ENCODE measurements at regions not wholly inside any gene's neighbourhood (a gene's known extent, or its start where the extent isn't known, plus 50 kb on each side); places are given as distances from the start of the nearest gene placed in this dataset.
"Not testable (repeated sequence)": the region's sequence is repeated elsewhere in the genome, so short reads cannot be mapped to it uniquely, and the experiment has no call there.

DNA sequence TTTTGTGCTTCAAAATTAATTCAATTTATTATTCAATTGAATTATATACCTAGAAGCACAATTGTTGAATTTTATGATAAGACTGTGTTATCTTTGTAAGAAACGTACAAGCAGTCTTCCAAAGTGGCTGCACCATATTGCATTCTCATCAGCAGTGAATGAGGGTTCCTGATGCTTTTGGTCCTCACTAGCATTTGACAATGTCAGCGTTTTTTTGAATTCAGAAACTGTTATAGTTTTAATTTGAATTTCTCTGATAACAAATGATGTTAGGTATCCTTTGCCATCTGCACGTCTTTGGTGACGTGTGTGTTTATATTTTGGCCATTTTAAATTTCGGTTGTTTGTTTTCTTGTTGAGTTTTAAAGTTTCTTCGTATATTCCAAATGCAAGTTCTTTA lies 553.0 kb upstream of the ZP4 start:
- no peak for DNase-seq
- no peak for ATAC-seq

DNA sequence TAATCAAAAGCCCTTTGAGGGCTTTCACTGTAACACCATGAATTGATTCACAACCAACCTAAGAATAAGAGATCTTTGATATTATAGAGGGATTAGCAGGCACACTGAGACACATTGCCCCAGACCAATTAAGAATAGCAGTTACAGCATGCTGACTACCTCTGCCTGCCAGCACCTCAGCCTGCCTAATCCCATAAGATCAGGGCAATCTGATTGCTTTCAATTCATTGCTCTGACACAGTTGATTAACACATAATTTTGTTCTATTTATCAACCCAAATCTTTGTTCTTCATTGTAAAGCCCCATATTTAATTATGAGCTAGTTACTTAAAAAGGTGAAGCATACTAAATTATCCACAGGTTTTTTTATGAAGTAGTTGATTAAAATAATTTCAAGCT lies 548.8 kb upstream of the ZP4 start:
- DNase-seq: no peak
- no peak for ATAC-seq

DNA sequence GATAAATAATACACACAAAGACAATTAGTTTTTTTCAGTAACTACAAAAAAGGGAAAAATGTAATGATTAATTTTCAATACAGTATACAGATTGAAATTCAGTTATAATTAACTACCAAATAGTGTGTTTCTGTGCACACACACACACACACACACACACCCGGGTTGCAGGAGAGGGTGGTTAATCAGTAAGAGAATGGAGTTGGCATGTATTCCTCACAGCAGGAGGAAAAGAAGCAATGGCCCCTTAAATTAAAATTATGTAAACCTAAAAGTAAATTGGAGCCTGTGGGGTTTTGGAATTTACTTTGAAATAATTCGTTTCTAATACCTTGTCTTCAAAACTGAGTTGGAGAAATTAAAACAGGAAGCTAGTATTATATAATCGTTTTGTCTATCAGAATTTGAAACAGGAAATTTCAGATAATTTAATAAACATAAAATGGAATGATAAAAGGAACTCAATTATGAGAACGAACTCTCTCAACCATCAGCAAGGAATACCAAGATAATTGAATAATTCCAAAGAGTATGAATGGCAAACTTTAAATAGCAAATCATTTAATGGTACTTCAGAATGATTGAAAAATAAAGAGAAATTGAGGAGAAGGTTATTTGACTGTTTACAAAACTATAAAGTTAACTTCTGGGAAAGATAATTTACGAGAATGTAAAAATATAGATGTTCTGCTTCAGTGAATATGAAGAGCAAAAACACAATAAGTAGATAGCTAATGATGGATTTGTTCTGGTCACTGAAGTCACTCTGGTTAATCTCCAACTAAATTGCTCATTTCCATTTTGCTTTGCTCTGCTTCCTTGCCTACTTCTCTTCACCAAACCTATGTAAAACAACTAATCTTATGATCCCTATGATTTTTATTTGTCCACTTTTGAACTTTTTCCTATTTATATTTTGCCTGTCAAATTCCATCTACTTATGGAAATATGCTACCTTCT lies 547.9 kb upstream of the ZP4 start:
- DNase-seq (no peak), ATAC-seq (no peak)

DNA sequence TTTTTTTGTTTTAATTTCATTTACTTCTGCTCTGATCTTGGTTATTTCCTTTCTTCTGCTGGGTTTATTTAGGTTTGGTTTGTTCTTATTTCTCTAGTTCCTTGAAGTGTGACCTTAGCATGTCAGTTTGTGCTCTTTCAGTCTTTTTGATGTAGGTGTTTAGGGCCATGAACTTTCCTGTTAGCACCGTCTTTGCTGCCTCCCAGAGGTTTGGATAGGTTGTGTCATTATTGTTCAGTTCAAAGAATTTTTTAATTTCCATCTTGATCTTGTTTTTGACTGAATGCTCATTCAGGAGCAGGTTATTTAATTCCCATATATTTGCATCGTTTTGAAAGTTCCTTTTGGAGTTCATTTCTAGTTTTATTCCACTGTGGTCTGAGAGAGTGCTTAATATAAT lies 539.0 kb upstream of the ZP4 start:
- not testable (repeated sequence) for DNase-seq, ATAC-seq

DNA sequence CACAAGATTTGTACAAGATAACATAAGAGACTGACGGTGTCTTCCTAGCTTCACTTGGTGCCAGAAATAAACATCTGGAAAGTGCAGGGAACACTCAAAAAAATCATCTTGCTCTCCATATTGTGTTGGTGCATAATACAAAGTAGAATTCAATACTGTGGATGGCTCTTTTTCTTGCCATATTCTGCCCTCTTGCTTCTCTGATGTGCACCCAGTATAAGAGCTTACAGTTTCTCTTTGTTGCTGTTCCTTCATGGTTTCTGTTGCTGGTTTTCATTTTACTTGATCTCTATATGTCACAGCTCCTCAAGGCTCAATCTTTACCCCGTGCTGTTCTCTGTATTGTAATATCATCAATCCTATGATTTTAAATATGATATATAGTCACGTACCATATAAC lies 528.5 kb upstream of the ZP4 start:
- ATAC-seq (no peak), DNase-seq (no peak)

DNA sequence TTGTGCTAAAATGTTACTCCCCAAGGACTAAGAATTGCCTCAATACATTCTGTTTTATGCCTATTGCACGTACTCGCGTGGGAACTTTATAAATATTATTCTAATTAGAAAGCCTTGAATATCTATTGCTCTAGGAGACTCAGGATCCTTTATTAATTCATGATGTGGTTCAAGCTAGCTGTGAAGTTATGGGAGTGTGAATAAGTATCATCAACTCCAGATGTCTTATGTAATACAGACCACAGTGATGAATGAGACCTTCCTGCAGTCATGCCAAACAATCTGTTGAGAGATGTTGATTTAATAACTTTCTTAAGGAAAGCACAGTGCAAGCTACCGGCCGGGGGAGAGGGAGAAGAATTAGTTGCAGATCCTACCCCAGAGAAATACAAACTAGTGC lies 519.2 kb upstream of the ZP4 start:
- no peak for ATAC-seq
- DNase-seq: no peak

DNA sequence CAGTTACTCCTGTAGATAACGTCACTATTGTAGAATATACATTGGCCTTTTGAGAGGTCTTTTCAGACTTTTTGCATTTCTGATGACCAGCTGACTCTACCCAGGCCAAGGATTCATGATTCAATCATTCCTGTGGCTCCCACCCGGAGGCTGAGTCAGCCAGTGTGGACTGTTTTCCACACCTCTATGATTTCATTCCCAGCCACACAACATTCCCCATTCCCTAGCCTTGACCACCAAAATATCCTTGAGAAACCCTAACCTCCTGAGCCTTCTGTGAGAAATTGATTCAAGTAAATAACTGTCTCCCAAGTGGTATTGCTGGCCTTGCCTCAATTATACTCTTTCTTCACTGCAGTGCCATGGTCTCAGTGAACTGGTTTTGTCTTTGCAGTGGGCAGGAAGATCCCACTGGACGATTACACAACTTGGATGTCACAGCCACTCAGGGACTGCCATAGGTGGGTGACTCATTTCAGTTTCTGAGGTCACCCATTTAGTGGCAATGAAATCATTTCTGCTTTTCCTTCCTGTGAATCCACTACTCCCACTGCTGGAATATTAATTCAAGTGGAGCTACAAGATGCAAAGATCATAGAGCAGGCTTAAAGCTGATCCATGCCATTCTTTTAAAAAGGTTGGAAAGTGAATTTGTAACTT lies 518.6 kb upstream of the ZP4 start:
- no peak for DNase-seq

DNA sequence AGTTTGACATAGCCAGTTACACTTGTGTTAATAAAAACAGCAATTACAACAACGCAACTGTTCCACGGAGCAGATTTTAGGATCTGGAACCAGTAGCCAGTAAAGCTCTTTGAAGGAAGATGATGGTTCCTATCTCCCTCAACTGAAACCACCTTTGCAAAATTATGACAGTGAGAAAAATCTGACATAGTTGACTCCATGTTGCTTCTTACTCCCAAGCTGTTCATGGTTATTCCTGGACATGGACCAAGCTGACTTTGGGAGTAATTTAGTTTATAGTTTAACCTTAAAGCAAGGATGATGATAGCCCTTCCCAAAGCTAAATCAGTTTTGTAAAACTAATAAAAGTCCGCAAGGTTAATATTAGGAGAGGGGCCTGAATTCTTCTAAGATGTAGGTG lies 518.0 kb upstream of the ZP4 start:
- ATAC-seq: no peak

More for the DNA sequence above, 518.6 kb upstream of the ZP4 start:
- ATAC-seq: no peak

DNA sequence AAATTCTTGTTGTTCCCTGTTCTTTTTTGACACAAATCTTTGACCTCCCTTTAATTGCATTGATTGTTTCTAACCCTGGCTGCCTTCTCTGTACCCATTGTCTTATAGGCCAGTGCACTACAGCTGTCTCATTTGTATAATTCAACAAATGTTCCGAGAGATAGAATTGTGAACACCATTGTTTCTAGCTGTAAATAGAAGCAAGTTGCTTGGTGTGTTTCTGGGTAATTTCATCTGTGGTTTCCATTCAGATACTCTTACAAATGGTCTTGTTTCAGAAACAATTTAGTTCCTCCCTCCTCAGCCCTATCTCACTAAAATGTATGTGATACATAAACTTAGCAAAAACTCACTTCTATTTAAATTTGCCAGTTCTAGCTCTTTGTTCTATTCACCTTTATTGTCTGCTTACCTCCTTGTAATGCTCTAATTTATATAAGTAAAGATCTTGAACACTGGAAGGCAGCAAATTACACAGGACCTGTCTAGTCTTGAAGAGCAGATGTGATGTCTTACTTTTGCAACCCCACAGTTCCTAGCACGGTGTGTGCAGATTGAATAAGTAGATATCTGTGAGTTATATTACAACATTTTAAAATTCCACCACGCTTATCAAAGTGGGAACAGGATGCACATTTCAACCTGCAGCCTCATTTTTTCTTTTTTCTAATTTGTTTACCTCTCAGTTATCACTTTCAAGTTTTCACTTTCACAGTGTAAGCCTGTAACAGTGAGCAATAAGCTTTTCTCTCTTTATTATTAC lies 515.6 kb upstream of the ZP4 start:
- DNase-seq (no peak), ATAC-seq (no peak)

More for the DNA sequence above, 518.0 kb upstream of the ZP4 start:
- no peak for DNase-seq

DNA sequence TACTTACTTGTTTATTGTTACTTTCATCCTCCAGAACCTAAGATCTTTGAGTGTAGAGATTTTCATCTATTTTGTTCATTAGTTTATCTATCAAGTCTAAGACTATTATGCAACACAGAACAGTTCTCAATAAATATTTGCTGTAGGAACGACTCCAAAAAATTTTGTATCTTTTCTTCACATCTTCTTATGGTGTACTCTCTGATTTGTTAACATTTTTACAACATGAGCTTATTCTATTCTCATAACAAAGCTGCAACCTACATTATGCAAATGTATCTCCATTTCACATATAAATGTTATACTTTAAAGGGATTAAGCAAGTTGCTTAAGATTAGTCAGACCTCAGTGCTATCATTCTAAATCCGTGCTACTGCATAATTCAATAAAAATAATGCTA lies 514.2 kb upstream of the ZP4 start:
- DNase-seq: no peak
- no peak for ATAC-seq

DNA sequence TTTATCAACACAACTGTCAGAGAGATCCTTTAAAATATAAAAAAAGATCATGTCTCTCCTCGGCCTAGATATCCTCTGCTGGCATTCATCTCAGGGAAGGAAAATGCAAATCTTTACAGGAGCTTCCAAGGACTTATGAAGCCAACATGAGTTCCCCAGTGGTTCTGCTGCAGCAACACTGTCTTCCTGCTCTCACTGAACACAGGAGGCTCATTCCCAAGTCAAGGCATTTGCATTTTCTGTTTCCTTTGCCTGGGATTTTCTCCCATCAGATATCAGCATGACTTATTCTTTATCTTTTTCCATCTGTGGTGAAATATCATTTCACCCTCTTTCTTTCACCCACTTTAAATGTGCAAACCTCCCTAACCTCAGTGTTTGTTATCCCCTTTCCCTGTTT lies 513.8 kb upstream of the ZP4 start:
- DNase-seq: no peak
- ATAC-seq: no peak

DNA sequence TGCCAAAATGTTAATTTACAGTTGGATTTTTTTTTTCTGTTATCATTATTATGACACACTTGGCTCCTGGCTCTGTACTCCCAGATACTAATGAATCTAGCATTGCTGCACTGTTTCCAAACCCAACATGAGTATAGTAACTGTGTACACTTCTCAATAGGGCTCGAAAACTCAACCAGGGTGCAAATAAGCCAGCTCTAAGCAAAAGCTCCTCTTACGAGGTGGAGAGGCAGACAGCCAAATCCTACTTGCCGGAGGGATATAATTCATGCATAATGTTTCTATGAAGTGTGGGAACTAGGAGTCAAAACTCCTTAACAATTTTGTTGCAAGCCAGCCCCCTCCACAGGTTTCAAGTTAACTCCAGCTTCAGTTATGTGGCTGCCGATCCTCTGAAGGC lies 510.4 kb upstream of the ZP4 start:
- DNase-seq (no peak), ATAC-seq (no peak)

DNA sequence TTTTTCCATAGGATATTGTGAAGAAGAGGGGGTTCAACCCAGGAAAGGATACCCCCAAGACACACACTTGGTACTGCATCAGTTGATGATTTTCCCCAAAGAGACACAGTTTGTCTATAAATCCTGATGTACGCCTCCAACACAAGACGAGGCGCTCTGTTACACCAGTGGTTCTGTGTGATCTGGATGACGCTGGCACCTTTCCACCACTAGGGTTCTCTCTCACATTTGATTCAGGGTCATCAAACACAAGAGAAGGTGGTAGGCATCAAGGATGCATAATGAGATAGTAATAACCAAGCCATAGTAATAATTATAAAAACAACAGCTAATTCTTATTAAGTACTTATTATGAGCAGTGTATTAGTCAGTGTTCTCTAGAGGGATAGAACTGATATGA lies 508.8 kb upstream of the ZP4 start:
- ATAC-seq: no peak
- no peak for DNase-seq

DNA sequence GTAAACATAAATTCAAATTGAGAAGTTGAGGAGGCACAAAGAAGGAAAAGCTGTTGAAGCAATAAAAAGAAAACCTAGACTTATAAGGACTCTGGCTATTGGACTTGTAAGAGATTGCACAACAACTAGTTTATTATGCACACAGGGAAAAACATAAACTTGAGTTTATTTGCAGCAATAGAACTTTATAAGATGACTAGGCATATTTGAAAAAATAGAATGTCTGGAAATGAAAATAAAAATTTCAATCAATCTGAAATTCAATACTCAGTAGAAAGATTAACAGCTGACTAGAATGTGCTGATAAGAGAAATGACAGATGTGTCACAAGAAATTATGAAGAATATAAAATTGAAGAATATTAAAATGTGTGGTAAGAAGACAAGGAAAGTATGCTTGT lies 505.4 kb upstream of the ZP4 start:
- no peak for ATAC-seq
- no peak for DNase-seq

DNA sequence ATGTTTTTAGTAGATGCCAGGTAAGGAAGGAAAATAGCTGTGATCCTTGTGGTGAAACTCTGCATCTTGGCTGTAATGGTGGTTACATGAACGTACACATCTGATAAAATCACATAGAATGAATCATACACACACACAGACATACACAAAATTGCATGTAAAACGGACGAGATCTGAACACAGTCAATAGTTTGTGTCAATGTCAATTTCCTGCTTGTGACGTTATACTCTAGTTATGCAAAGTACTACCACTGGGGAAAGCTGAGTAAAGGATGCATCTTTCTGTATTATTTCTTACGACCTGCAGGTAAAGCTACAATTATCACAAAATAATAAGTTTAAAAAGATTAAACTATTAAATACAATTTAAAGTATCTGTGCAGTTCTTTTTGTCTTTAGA lies 493.7 kb upstream of the ZP4 start:
- DNase-seq: no peak
- ATAC-seq: no peak

DNA sequence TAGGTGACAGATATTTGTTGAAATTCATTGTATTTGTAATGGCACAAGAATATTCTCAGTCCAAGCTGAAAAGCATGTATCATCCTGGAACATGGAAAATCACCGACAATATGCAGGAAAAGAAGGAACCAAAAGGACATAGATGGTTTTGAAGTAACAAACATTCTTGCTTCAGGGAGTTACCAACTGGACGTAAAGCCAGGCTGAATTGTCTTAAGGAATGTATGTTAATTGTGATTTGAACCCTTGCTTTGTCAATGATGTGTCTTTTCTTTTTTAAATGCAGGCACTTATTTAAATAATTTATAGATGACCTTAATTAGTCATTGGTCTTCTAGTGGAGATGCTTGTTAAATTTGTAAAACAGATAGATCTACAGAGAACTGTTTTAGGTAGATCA lies 489.4 kb upstream of the ZP4 start:
- DNase-seq (no peak), ATAC-seq (no peak)

DNA sequence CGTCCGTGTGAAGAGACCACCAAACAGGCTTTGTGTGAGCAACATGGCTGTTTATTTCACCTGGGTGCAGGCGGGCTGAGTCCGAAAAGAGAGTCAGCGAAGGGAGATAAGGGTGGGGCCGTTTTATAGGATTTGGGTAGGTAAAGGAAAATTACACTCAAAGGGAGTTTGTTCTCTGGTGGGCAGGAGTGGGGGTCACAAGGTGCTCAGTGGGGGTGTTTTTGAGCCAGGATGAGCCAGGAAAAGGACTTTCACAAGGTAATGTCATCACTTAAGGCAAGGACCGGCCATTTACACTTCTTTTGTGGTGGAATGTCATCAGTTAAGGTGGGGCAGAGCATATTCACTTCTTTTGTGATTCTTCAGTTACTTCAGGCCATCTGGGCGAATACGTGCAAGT lies 488.7 kb upstream of the ZP4 start:
- not testable (repeated sequence) for ATAC-seq, DNase-seq

DNA sequence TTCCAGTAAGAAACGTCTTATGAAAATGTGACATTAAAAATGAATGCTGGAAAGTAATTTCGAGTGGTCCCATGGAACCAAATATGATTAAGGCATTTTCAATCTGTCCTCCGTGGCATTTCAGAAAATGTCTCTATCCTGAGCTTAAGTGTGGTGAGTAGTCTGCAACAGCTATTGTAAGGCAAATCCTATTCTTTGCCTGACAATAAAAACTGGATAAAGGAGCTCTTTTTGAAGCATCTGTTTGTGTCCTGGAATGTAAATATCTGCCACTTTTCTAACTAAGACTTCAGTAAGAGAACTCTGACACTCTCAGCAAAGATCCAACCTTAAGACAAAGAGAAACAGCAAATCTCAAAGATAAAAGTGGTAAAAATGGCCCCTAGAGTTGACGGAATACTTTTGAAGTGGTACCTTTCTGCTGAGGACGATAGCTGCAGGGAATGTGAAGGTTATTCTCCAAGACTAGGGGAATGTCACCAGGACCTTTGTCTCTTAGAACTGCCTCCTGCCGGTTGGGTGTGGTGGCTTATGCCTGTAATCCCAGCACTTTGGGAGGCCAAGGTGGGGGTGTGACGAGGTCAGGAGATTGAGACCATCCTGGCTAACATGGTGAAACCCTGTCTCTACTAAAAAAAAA lies 486.7 kb upstream of the ZP4 start:
- ATAC-seq: no peak
- DNase-seq: no peak

DNA sequence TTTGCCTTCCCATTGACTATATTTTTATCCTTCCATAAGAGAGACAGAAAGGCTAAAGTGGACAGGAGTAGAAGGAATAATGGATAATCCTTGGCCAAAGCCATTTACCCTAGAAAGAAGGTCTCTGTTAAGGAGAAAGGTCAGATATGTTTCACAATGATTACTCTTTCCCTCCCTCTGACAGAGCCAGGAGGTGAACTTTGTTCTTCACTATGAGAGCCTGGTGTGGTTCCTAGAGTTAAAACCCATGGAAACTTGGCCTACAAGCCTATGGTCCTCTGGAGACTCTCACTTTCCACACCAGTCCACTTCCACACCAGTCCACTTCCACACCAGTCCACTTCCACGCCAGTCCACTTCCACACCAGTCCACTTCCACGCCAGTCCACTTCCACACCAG lies 479.9 kb upstream of the ZP4 start:
- DNase-seq (no peak), ATAC-seq (no peak)

DNA sequence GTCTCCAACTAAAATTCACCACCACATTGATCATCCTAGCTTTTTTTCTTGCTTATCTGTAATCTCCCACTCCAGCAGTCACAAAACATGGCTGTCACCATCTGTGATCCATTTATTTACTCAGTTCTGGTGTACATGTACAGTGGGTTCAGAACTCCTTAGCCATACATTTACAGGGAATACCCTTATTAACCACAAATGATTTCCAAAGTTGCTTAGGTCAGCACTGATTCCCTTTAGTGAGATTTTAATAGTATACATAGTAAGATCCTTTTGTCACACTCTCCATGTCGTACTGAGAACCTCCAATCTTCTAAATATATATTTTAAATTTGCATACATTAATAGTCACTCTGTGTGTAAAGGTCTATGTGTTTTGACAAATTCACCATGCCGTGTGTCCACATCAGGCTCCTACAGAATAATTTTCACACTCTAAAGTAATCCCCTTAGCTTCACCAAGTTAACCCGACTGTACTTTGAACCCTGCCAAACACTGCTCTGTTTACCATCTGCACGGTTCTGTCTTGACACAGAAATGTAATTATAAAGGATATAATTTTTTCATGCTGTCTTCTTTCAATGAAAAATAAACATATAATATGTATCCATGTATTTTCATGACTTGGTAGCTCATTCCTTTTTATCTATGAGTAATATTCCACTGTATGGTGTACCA lies 473.6 kb upstream of the ZP4 start:
- DNase-seq (no peak), ATAC-seq (no peak)

DNA sequence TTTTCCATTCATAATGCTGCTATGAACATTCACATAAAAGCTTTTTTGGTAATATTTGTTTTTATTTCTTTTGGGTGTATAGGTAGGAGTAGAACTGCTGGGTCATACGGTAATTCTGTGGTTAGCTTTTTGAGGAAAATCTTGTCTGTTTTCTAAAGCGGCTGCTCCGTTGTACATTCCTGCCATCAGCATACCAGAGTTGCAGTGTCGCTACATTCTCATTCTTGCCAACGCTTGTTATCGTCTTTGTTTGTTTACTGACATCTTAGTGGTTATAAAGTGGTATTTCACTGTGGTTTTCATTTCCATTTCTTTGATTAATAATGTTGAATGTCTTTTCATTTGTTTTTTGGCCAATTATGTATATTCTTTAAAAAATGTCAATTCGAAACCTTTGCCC lies 469.8 kb upstream of the ZP4 start:
- ATAC-seq (no peak), DNase-seq (no peak)

DNA sequence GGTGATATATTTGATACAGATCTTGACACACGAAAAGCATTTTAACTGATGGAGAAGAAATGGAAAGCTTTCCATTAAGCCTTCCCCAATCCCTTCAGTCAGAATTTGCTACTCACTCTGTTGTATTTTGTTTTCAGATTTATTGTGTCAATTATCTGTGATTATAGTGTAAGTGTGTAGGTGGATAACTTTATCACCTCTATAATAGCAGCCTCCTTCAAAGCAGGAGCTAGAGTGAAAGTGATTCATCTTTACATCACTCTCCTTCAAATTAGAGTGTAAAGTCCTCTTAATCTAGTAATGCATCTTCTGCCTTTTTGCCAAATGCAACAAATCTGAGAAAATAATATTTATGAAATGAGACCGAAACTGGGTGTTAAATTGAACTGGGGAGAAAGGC lies 459.7 kb upstream of the ZP4 start:
- no peak for ATAC-seq
- DNase-seq: no peak

All from stimulated activated naive CD8-positive, alpha-beta T cell treated with anti-CD3 and anti-CD28 coated beads, Interleukin-15, Interleukin-2, amounts not matched to agents 100 U/mL and 50 U/mL, for 24 hours (primary cell).